ENCODE measurements at regions not wholly inside any gene's neighbourhood (a gene's known extent, or its start where the extent isn't known, plus 50 kb on each side); places are given as distances from the start of the nearest gene placed in this dataset.

- TF ChIP-seq CTCF (conservative IDR thresholded peaks at IDR 0.05; ENCODE audit: low read length) (no peak), EZH2phosphoT487 (IDR thresholded peaks at IDR 0.05; ENCODE audit: borderline replicate concordance, low read depth, low read length) (no peak)
Measured at GRCh38 chr16:6977291-6977690, 355.4 kb upstream of the RBFOX1 start.
